Activated CD4-positive, alpha-beta T cell treated with anti-CD3 and anti-CD28 coated beads, Interleukin-2, amount 10 ng/mL, durations not matched to agents 7 days and 5 days (primary cell): ENCODE measurements at regions not wholly inside any gene's neighbourhood (a gene's known extent, or its start where the extent isn't known, plus 50 kb on each side); places are given as distances from the start of the nearest gene placed in this dataset.

Experiments
- CTCF ChIA-PET: fragments of 350-600 bp; sonication (Branson Sonifier 250); formaldehyde crosslinking; loops from one replicate; lab custom pipeline; 2021; ENCODE audit warnings: antibody characterized with exemption; lab: Charles Lee
- POLR2A ChIA-PET: fragments of 350-600 bp; sonication (Branson Sonifier 250); formaldehyde crosslinking; loops from one replicate; lab custom pipeline; 2021; ENCODE audit warnings: antibody characterized with exemption; lab: Charles Lee
- DNase-seq: peaks from one replicate; pipeline ENCODE4 v3.0.0-alpha.2; 2020
- H3K27ac Mint-ChIP-seq: one replicate; pipeline ENCODE4 v1.8.0; 2021; ENCODE audit warnings: mild to moderate bottlenecking, moderate library complexity, mixed read lengths
- H3K27me3 Mint-ChIP-seq: one replicate; pipeline ENCODE4 v1.8.0; 2021; ENCODE audit warnings: mixed read lengths
- H3K36me3 Mint-ChIP-seq: one replicate; pipeline ENCODE4 v1.8.0; 2021; ENCODE audit warnings: low read depth, mixed read lengths
- H3K4me1 Mint-ChIP-seq: one replicate; pipeline ENCODE4 v1.8.0; 2021; ENCODE audit warnings: mixed read lengths
- H3K4me3 Mint-ChIP-seq: one replicate; pipeline ENCODE4 v1.8.0; 2021; ENCODE audit warnings: mild to moderate bottlenecking, moderate library complexity, mixed read lengths
- H3K9me3 Mint-ChIP-seq: one replicate; pipeline ENCODE4 v1.8.0; 2021; ENCODE audit warnings: mixed read lengths

DNA sequence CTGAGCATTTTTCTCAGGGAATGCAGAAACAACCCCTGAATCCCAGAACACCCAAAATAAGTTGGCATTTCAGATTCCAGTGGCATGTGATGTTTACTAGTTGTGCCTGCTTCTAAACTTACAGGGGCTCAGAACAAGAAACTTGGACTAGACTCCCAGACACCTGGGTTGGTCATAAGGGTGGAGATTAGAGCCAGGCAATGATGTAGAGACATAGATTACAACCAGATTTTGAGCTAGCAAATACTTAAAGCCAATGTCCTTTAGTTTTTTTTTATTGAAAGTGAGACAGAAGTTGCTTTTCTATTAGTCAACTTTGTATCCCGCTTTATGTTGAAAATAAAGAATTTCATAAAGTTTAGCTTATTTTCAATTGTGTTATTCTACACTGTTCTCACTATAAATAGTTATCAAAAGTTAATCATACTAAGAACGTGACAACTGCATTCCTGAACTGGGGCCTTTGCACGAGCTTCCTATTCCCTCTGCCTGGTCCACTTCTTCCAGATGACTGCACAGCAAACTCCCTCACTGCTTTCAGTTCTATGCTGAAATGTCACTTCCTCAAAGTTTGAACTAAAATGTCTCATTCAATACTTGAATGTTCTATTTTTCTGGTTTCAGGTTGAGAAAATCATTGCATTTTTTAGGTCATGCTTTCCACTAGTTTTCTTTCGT is 224.7 kb upstream of the PPP1R2C start:
- Mint-ChIP-seq H3K4me1 (no peaks in the 10 kb centered on the region), H3K36me3 (no peaks in the 10 kb centered on the region), H3K9me3 (peaks cover 2% of the 10 kb centered on the region), H3K27ac (no peak overlapping the region), H3K27me3 (no peaks in the 10 kb centered on the region), H3K4me3 (no peak overlapping the region)
- ChIA-PET POLR2A (no interaction called here), CTCF (interaction anchor here (0.9 to 1.4 kb wide), 2 partner anchors 19 to 28 kb away, joined by 3 to 5 read pairs; no protein-coding TSS in a partner anchor)
- DNase-seq: no peak

DNA sequence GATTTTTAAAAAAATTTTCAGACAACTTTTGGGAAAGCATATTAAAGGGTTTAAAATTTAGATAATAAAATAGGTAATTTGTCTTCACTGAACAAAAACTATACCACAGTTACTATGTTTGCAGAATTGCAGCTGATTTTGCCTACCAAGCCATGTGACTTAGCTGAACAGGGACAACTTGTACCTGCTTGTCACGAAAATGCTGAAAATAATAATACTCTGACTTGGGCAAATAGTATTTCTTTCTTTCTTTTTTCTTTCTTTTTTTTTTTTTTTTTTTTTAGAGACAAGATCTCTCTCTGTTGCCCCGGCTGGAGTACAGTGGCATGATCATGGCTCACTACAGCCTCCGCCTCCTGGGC is 225.2 kb upstream of the PPP1R2C start:
- no peak for DNase-seq
- Mint-ChIP-seq H3K9me3 (peaks cover 2% of the 10 kb centered on the region), H3K36me3 (no peaks in the 10 kb centered on the region), H3K27me3 (no peaks in the 10 kb centered on the region), H3K4me1 (no peaks in the 10 kb centered on the region), H3K4me3 (no peak overlapping the region), H3K27ac (no peak overlapping the region)
- ChIA-PET CTCF (interaction anchor here (1.4 kb wide), 1 partner anchor 19 kb away, joined by 5 read pairs; no protein-coding TSS in a partner anchor), POLR2A (no interaction called here)

DNA sequence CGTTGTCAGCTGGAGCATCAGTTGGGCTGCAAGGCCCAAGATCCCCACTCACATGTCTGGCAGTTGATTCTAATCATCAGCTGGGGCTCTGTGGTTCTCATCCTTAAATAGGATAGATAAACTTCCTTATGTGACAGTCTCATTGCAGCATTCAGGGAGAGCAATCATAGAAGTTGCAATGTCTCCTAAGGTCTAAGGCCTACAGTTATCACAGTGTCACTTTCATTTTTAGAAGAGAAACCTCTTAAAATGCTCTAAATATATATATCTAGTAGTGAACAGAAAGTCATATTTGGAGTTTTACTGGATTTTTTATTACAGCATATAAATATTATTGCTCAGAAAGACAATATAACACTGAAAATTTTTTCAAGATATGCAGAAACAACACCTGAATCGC is 226.0 kb upstream of the PPP1R2C start:
- no peaks in the 10 kb centered on the region for H3K36me3 Mint-ChIP-seq
- ChIA-PET CTCF (no interaction called here), POLR2A (no interaction called here)
- no peaks in the 10 kb centered on the region for H3K4me1 Mint-ChIP-seq
- no peaks in the 10 kb centered on the region for H3K27me3 Mint-ChIP-seq
- DNase-seq: no peak
- no peak overlapping the region for H3K27ac Mint-ChIP-seq
- no peak overlapping the region for H3K4me3 Mint-ChIP-seq
- H3K9me3 Mint-ChIP-seq: peaks cover 2% of the 10 kb centered on the region

DNA sequence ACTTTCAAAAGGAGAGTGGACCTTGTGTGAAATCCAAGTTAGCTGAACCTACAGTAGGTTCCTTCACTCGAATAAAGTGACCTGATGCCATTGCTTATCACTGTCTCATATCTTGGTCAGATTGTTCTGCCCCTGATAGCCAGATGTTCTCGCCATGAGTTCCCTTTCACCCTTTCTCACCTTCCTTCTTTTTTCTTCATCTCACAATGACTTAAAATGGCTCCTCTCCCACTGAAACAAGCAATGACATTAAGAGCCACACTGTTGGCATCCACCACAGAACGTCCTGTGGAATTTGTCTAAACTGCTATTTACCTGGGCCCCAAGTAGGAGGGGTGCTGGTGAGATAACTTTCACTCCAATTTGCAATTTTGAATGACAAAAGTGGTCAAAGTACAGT is 227.6 kb upstream of the PPP1R2C start:
- Mint-ChIP-seq H3K27ac (no peak overlapping the region), H3K27me3 (no peaks in the 10 kb centered on the region), H3K4me1 (peaks cover 1% of the 10 kb centered on the region), H3K36me3 (no peaks in the 10 kb centered on the region), H3K4me3 (no peak overlapping the region), H3K9me3 (peaks cover 4% of the 10 kb centered on the region)
- DNase-seq: no peak
- ChIA-PET CTCF (no interaction called here), POLR2A (no interaction called here)

DNA sequence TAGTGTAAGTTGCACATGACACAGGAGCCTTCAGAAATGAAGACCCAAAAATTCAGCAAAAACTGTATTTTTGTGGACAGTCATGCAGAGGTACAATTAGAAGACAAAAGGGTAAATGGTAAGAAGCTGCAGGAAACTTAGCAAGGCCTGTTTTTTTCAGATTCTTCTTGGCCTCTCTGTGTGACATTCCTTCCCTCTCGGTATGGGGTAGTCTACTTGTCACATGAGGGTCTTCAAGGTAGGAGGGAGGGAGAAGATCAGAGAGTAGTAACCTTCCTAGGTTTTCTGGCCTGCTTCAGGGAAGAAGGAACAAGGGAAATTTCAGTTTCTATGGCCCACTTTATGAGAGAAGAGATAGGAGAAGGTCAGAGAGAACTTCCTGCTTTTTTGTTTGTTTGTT is 230.4 kb upstream of the PPP1R2C start:
- DNase-seq: no peak
- POLR2A ChIA-PET: no interaction called here
- CTCF ChIA-PET: interaction anchor here (0.6 kb wide), 1 partner anchor 18 kb away, joined by 5 read pairs; no protein-coding TSS in a partner anchor
- Mint-ChIP-seq H3K27ac (no peak overlapping the region), H3K27me3 (no peaks in the 10 kb centered on the region), H3K4me1 (peaks cover 1% of the 10 kb centered on the region), H3K36me3 (no peaks in the 10 kb centered on the region), H3K9me3 (peaks cover 4% of the 10 kb centered on the region), H3K4me3 (no peak overlapping the region)

DNA sequence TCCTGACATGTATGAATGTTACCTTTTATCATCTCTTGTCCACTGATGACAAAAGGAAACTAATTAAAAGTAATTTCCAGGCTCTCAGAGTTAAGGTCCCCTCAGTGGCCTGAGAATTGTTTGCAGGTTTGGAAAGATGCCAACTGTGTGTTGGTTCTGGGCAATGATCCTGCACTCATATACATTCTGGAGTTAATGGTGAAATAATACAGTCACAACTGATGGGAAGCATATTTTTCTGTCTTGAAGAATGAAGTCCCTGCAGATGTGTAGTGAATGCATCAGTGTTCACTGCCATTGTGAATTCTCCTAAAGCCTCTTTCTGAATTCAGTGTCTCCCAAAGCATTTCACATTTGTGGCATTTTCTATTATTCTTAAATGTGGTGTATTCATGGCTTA is 238.1 kb upstream of the PPP1R2C start:
- no peak overlapping the region for H3K4me3 Mint-ChIP-seq
- no peaks in the 10 kb centered on the region for H3K27me3 Mint-ChIP-seq
- DNase-seq: no peak
- H3K36me3 Mint-ChIP-seq: no peaks in the 10 kb centered on the region
- no peaks in the 10 kb centered on the region for H3K4me1 Mint-ChIP-seq
- POLR2A ChIA-PET: no interaction called here
- no peak overlapping the region for H3K27ac Mint-ChIP-seq
- H3K9me3 Mint-ChIP-seq: peaks cover 4% of the 10 kb centered on the region
- CTCF ChIA-PET: no interaction called here

DNA sequence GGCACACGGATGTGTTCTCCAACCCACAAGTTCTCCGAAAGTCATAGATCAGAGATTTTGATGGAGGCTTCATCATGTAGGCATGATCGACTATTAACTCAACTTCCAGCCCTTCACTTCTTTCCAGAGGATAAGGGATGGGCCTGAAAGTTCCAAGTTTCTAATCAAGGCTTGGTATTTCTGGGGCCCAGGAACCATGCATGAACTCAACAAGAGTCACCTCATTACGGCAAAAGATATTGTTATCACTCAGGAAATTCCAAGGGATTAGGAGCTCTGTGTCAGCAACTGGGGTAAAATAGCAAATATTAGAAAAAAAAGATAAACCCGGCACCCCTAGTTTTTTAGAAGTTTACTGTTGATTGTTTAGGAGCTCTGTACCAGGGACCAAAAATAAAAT is 240.1 kb upstream of the PPP1R2C start:
- Mint-ChIP-seq H3K4me3 (no peak overlapping the region), H3K27ac (no peak overlapping the region), H3K9me3 (peaks cover 8% of the 10 kb centered on the region), H3K27me3 (no peaks in the 10 kb centered on the region), H3K36me3 (no peaks in the 10 kb centered on the region), H3K4me1 (no peaks in the 10 kb centered on the region)
- POLR2A ChIA-PET: no interaction called here
- no peak for DNase-seq
- CTCF ChIA-PET: interaction anchor here (0.7 kb wide), 1 partner anchor 10 kb away, joined by 3 read pairs; no protein-coding TSS in a partner anchor

DNA sequence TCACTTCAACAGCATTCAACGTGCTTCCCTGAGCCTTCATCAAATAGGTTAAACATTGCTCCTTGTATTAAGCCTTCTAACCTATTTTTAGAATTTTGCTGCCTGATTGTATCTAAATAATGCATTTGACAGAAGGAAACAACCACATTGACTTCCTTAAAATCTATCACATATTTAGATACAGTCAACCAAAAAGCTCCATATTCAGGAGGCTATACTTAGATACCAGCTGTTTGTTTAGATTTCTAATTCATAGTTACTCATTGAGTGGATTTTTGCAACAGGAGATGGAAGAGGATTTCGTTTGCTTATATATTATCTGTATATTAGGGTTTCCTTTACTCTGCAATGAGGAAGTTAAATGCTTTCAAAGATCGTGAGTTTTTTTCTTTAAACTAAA is 241.1 kb upstream of the PPP1R2C start:
- H3K36me3 Mint-ChIP-seq: no peaks in the 10 kb centered on the region
- peaks cover 14% of the 10 kb centered on the region for H3K9me3 Mint-ChIP-seq
- ChIA-PET POLR2A (no interaction called here), CTCF (no interaction called here)
- DNase-seq: no peak
- H3K4me3 Mint-ChIP-seq: no peak overlapping the region
- H3K27me3 Mint-ChIP-seq: no peaks in the 10 kb centered on the region
- no peak overlapping the region for H3K27ac Mint-ChIP-seq
- H3K4me1 Mint-ChIP-seq: no peaks in the 10 kb centered on the region

DNA sequence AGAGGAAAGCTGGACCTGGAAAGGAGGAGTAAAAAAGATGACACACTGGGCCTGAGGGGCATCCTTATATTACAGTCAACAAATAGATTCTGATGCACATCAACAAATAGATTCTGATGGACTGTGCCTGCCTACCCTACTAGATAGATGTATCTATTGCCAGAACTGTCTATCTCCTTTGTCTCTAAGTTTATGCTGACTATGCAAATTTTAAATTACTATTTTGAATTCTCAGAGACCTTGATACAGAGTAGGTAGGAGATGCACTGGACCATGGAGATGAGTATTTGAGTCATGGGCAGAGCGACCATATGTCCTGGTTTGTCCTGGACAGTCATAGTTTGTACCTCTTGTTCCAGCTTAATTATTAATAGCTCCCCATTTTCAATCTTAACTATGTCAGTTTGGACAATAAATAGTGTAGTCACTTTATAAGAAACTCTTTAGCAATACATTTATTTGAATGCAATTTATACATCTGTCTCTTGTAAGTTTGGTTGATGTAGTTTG is 247.9 kb upstream of the PPP1R2C start:
- Mint-ChIP-seq H3K4me1 (no peaks in the 10 kb centered on the region), H3K9me3 (peaks cover 19% of the 10 kb centered on the region), H3K4me3 (no peak overlapping the region), H3K27ac (no peak overlapping the region), H3K36me3 (no peaks in the 10 kb centered on the region), H3K27me3 (no peaks in the 10 kb centered on the region)
- DNase-seq: no peak
- ChIA-PET POLR2A (no interaction called here), CTCF (no interaction called here)

DNA sequence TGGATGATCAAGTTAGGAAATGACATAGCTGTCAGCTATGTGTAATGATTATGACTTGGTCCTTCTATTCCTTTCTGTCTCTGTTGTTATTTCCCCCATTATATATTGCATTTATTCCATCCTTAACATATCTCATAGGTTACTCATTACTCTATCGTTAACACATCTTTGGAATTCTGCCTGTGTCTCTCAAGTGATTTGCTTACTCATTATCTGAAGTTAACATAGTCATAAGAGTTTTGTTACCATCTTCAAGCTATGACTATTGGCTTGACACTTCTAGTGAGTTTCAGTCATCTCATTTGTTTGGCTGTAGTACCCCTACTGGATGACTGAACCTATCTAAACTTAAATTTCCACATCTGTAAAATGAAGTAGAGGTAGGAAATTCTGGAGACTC is 286.1 kb upstream of the PPP1R2C start:
- H3K9me3 Mint-ChIP-seq: no peaks in the 10 kb centered on the region
- CTCF ChIA-PET: interaction anchor here (1.0 to 1.1 kb wide), 2 partner anchors 10 to 13 kb away, joined by 3 read pairs; no protein-coding TSS in a partner anchor
- POLR2A ChIA-PET: no interaction called here

DNA sequence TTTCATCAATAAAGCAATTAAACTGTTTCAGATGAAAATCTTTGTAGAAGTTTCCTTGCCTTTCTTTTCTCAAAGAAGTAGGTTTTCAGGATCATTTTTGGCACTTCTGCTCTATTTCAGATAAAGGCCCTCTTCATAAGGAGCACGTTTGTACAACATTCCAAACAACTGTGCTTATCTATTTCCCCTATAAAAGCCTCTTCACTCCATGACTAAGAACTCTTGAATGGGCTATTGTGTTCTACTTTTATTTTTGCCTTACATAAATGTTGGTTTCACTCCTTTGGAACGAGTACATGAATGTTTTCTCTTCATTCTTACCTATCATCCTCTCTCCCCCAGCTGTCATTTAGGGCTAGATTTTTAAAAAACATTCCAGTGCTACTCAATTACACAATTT is 288.0 kb upstream of the PPP1R2C start:
- no peaks in the 10 kb centered on the region for H3K9me3 Mint-ChIP-seq
- H3K4me1 Mint-ChIP-seq: no peaks in the 10 kb centered on the region
- no peaks in the 10 kb centered on the region for H3K36me3 Mint-ChIP-seq
- no peaks in the 10 kb centered on the region for H3K27me3 Mint-ChIP-seq
- H3K27ac Mint-ChIP-seq: no peak overlapping the region
- CTCF ChIA-PET: interaction anchor here (1.5 kb wide), 1 partner anchor 9 kb away, joined by 4 read pairs; no protein-coding TSS in a partner anchor
- H3K4me3 Mint-ChIP-seq: no peak overlapping the region
- DNase-seq: no peak
- POLR2A ChIA-PET: no interaction called here

More for the DNA sequence above, 286.1 kb upstream of the PPP1R2C start:
- Mint-ChIP-seq H3K27me3 (no peaks in the 10 kb centered on the region), H3K4me3 (no peak overlapping the region), H3K4me1 (no peaks in the 10 kb centered on the region), H3K27ac (no peak overlapping the region), H3K36me3 (no peaks in the 10 kb centered on the region)
- DNase-seq: no peak

DNA sequence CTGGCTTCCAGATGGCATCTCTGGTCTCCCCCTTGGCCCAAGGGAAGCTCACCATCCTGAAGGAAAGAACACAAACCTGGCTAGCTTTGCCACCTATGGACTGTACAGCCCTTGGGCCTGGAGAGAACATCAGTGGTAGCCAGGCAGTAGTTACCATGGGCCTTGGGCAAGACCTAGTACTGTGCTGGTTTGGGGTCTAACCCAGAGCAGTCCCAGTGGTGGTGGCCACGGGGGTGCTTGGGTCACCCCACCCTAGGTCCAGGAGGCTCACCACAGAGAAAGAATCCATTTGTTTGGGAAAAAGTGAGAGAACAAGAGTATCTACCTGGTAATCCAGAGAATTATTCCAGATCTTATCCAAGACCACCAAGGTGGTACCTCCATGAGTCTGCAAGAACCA is 290.7 kb upstream of the PPP1R2C start:
- POLR2A ChIA-PET: no interaction called here
- H3K4me1 Mint-ChIP-seq: no peaks in the 10 kb centered on the region
- H3K9me3 Mint-ChIP-seq: no peaks in the 10 kb centered on the region
- DNase-seq: no peak
- no peaks in the 10 kb centered on the region for H3K27me3 Mint-ChIP-seq
- no peaks in the 10 kb centered on the region for H3K36me3 Mint-ChIP-seq
- no peak overlapping the region for H3K27ac Mint-ChIP-seq
- CTCF ChIA-PET: no interaction called here
- no peak overlapping the region for H3K4me3 Mint-ChIP-seq

DNA sequence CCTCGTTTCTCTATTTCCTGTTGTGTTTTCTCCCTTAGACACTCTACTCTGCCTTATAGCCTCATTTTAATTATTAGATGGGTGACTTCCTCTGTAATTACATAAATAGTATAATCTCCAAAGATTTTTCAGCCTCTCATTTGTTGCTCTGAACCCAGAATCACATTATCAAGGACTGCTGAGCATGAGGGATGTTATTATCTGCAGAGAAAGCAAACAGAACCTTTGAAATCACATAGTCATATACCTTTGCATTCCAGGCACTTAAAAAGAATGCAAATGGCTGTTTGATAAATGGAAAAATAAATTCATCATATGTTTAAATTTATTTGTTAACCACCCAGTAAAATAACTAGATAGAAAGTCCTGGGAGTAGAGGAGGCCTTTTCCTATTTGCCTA is 305.1 kb upstream of the PPP1R2C start:
- POLR2A ChIA-PET: no interaction called here
- peaks cover 2% of the 10 kb centered on the region for H3K9me3 Mint-ChIP-seq
- no peak overlapping the region for H3K27ac Mint-ChIP-seq
- no peaks in the 10 kb centered on the region for H3K4me1 Mint-ChIP-seq
- CTCF ChIA-PET: no interaction called here
- no peaks in the 10 kb centered on the region for H3K27me3 Mint-ChIP-seq
- DNase-seq: no peak
- no peaks in the 10 kb centered on the region for H3K36me3 Mint-ChIP-seq
- H3K4me3 Mint-ChIP-seq: no peak overlapping the region

DNA sequence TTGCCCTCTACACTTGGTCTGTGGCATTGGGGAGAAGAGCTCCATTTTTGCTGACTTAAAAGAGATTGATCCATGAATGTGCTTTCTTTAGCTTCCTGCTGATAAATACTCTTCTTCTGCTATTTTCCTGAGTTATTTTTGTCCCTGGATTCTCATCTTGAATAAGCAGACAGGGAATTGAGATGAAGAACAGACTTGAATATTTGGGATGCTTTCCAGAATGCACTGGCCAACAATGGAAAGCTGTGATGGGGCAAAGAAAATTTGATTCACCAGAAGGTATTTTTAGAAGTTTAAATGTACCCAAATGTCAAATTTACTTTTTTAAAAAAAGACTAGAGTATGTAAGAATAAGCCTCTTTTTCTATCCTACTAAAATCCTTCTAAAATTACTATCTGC is 309.9 kb upstream of the PPP1R2C start:
- no peaks in the 10 kb centered on the region for H3K27me3 Mint-ChIP-seq
- no peaks in the 10 kb centered on the region for H3K4me1 Mint-ChIP-seq
- peaks cover 2% of the 10 kb centered on the region for H3K9me3 Mint-ChIP-seq
- H3K4me3 Mint-ChIP-seq: no peak overlapping the region
- no peak for DNase-seq
- ChIA-PET POLR2A (no interaction called here), CTCF (interaction anchor here (0.6 kb wide), 1 partner anchor 469 kb away, joined by 5 read pairs; no protein-coding TSS in a partner anchor)
- no peak overlapping the region for H3K27ac Mint-ChIP-seq
- no peaks in the 10 kb centered on the region for H3K36me3 Mint-ChIP-seq
